GM12878 (cell line): ENCODE measurements at regions not wholly inside any gene's neighbourhood (a gene's known extent, or its start where the extent isn't known, plus 50 kb on each side); places are given as distances from the start of the nearest gene placed in this dataset.

Source experiments
- ATAC-seq: fragments of 200-7000 bp; cut with Tn5 transposase; 3 replicates; pipeline ENCODE4 v1.9.1; 2020; ENCODE audit warnings: mild to moderate bottlenecking, moderate library complexity
- BruUV-seq: library from RNA; stranded (reverse); fragments of 400-500 nt; replicated peaks from 2 replicates; lab custom pipeline; 2021; lab: Mats Ljungman, UMichigan
- CTCF ChIA-PET: fragments of 300-600 bp; sonication (Branson Sonifier 250); formaldehyde crosslinking; extraction: SDS; loops from one replicate; lab custom pipeline; 2021; ENCODE audit warnings: inconsistent platforms; lab: Yijun Ruan, JAX
- POLR2A ChIA-PET: fragments of 350-600 bp; formaldehyde crosslinking; extraction: SDS; loops from one replicate; lab custom pipeline; 2021; ENCODE audit warnings: inconsistent platforms; lab: Charles Lee
- RAD21 ChIA-PET: fragments of 300-600 bp; sonication (Branson Sonifier 250); formaldehyde crosslinking; loops from one replicate; lab custom pipeline; 2023; ENCODE audit warnings: antibody characterized with exemption; ENCODE audit not compliant: unreplicated experiment; lab: Charles Lee
- SMC1A ChIA-PET: fragments of 300-600 bp; sonication (Branson Sonifier 250); formaldehyde crosslinking; loops from one replicate; lab custom pipeline; 2023; ENCODE audit not compliant: unreplicated experiment, uncharacterized antibody; lab: Charles Lee
- DNase-seq: peaks from one replicate; pipeline ENCODE4 v3.0.0-alpha.2; 2011; ENCODE audit warnings: low read depth, low spot score
- FAIRE-seq: peaks from 3 replicates; lab custom pipeline; 2011; peaks lifted over from hg19 to GRCh38; lab: Jason Lieb, UNC
- H2AFZ ChIP-seq: 2 replicates; pipeline ENCODE4 v1.6.0; 2011; ENCODE audit warnings: low read depth, low read length, control low read depth; ENCODE audit not compliant: control insufficient read depth
- H3K27ac ChIP-seq: 2 replicates; pipeline ENCODE4 v1.5.1; 2011; ENCODE audit warnings: control low read depth; ENCODE audit not compliant: control insufficient read depth, insufficient read depth
- H3K27me3 ChIP-seq, 2 experiments: replicated peaks in 1 of 2; 2 replicates each; pipeline versions ENCODE4 v1.6.0 to v1.6.1; 2011; ENCODE audit warnings: low read length in 1 of 2; ENCODE audit not compliant: control insufficient read depth in 2 of 2, insufficient read depth in 2 of 2
- H3K36me3 ChIP-seq, 2 experiments: 2 replicates each; pipeline ENCODE4 v1.5.1; 2011; ENCODE audit warnings: low read length in 1 of 2; ENCODE audit not compliant: control insufficient read depth in 2 of 2, insufficient read depth in 2 of 2
- H3K4me1 ChIP-seq: 2 replicates; pipeline ENCODE4 v1.6.1; 2011; ENCODE audit warnings: mild to moderate bottlenecking, low read length, moderate library complexity, mixed read lengths; ENCODE audit not compliant: control insufficient read depth, insufficient read depth
- H3K4me2 ChIP-seq: 2 replicates; pipeline ENCODE4 v1.6.0; 2011; ENCODE audit warnings: control low read depth; ENCODE audit not compliant: control insufficient read depth, insufficient read depth
- H3K4me3 ChIP-seq: fragments of 200-600 bp; sonication (generic); 2 replicates; pipeline ENCODE4 v1.5.1; 2016
- H3K79me2 ChIP-seq: 2 replicates; pipeline ENCODE4 v1.6.0; 2011; ENCODE audit warnings: low read length; ENCODE audit not compliant: control insufficient read depth, insufficient read depth
- H3K9ac ChIP-seq: 2 replicates; pipeline ENCODE4 v1.8.0; 2011; ENCODE audit warnings: low read length, control low read depth, mixed read lengths; ENCODE audit not compliant: control insufficient read depth, insufficient read depth
- H3K9me3 ChIP-seq: replicated peaks from 3 replicates; pipeline ENCODE4 v1.5.1; 2011; ENCODE audit warnings: mild to moderate bottlenecking, low read length; ENCODE audit not compliant: control insufficient read depth, insufficient read depth
- H4K20me1 ChIP-seq: 2 replicates; pipeline ENCODE4 v1.6.0; 2011; ENCODE audit not compliant: control insufficient read depth, insufficient read depth
- EED ChIP-seq: sonication (generic); IDR thresholded peaks from 2 replicates; pipeline ENCODE4 v1.6.1; 2016; ENCODE audit warnings: antibody characterized with exemption, low read depth
- EGR1 ChIP-seq, 2 experiments: IDR thresholded peaks; 1 replicate in 1 of 2; 2 replicates in 1 of 2; pipeline ENCODE4 v1.6.1; 2011 to 2012; ENCODE audit warnings: low read depth in 2 of 2, low read length in 2 of 2, borderline replicate concordance in 1 of 2, mild to moderate bottlenecking in 1 of 2, moderate library complexity in 1 of 2
- LARP7 ChIP-seq: fragments of 450-650 bp; IDR thresholded peaks from 2 replicates; pipeline ENCODE4 v1.6.1; 2017; ENCODE audit warnings: mild to moderate bottlenecking
- NR2F1 ChIP-seq: fragments of 450-650 bp; conservative IDR thresholded peaks from 2 replicates; pipeline ENCODE4 v1.6.1; 2017; ENCODE audit warnings: mild to moderate bottlenecking
- TCF12 ChIP-seq: IDR thresholded peaks from 2 replicates; pipeline ENCODE4 v1.6.1; 2011; ENCODE audit warnings: low read depth, mild to moderate bottlenecking, low read length
- ZNF24 ChIP-seq: fragments of 450-650 bp; IDR thresholded peaks from 2 replicates; pipeline ENCODE4 v1.6.1; 2017; ENCODE audit warnings: antibody characterized with exemption, mild to moderate bottlenecking
- WGBS: methylation state at CpG from one replicate; pipeline ENCODE4 v1.1.6; 2016; ENCODE audit warnings: low lambda C conversion rate; ENCODE audit not compliant: insufficient replicate concordance, insufficient coverage; ENCODE audit errors: missing lambda C conversion rate; 5-methylcytosine and 5-hydroxymethylcytosine counted together
- in situ Hi-C: fragments of 300-500 bp; cut with MboI; formaldehyde crosslinking; loops from 9 replicates; pipeline ENCODE4 v1.14.3; 2018; ENCODE audit warnings: mixed read lengths
- intact Hi-C: fragments of 100-400 bp; cut with micrococcal nuclease; formaldehyde crosslinking; loops from one replicate; pipeline ENCODE4 v1.14.2; 2022; ENCODE audit not compliant: unreplicated experiment
- TF ChIP-seq, protein P1 (sequence below): fragments of 450-650 bp; formaldehyde crosslinking; IDR thresholded peaks from 2 replicates; pipeline ENCODE4 v1.4.0; 2022; ENCODE audit warnings: mild to moderate bottlenecking, moderate library complexity
- TF ChIP-seq, protein P2 (sequence below): fragments of 150-350 bp; IDR thresholded peaks from 2 replicates; pipeline ENCODE4 v1.6.1; 2014; ENCODE audit warnings: mild to moderate bottlenecking, low read depth, low read length

DNA sequence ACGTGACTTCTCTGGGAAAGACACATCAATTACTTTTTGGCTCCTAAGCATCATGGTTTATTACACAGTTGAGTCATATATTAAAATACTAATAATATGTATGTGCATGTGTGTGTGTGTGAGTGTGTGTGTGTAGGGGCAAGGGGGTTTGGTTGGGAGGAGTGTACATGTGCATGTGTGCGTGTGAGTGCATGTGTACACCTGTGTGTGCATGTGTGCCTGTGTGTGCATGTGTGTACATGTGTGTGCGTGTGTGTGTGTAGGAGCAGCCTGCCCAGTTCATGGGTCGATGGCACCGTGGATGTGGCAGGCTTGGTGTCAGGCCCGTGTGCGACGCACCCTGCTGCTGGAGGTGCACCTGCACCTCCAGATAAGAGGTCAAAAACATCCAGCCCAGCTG is 99.0 kb upstream of the SNTG2 start:
- BruUV-seq = no TSS peak
- Histone ChIP-seq H2AFZ (no peak overlapping the region), H3K27ac (no peak overlapping the region), H3K9me3 (no peaks in the 10 kb centered on the region; the same call in 2 of the 3 replicates), H3K79me2 (no peaks in the 10 kb centered on the region), H3K4me2 (no peak overlapping the region), H3K27me3 (no peaks in the 10 kb centered on the region), H3K36me3 (no peaks in the 10 kb centered on the region), H3K9ac (no peak overlapping the region), H3K4me1 (no peaks in the 10 kb centered on the region), H3K4me3 (no peak overlapping the region), H4K20me1 (no peaks in the 10 kb centered on the region)
- DNase-seq (no peak), FAIRE-seq (no peak), ATAC-seq (no peak)
- CTCF ChIA-PET = no interaction called here
- TF ChIP-seq, protein P1, sequence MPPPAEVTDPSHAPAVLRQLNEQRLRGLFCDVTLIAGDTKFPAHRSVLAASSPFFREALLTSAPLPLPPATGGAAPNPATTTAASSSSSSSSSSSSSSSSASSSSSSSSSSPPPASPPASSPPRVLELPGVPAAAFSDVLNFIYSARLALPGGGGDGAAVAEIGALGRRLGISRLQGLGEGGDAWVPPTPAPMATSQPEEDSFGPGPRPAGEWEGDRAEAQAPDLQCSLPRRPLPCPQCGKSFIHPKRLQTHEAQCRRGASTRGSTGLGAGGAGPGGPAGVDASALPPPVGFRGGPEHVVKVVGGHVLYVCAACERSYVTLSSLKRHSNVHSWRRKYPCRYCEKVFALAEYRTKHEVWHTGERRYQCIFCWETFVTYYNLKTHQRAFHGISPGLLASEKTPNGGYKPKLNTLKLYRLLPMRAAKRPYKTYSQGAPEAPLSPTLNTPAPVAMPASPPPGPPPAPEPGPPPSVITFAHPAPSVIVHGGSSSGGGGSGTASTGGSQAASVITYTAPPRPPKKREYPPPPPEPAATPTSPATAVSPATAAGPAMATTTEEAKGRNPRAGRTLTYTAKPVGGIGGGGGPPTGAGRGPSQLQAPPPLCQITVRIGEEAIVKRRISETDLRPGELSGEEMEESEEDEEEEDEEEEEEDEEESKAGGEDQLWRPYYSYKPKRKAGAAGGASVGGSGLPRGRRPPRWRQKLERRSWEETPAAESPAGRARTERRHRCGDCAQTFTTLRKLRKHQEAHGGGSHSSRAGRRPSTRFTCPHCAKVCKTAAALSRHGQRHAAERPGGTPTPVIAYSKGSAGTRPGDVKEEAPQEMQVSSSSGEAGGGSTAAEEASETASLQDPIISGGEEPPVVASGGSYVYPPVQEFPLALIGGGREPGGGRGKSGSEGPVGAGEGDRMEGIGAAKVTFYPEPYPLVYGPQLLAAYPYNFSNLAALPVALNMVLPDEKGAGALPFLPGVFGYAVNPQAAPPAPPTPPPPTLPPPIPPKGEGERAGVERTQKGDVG = no peak
- TF ChIP-seq EED (no peak), EGR1 (IDR thresholded peaks at IDR 0.05; ENCODE audit: borderline replicate concordance in 1 of 2, low read depth in 2 of 2, low read length in 2 of 2) (no peak), ZNF24 (no peak), LARP7 (no peak), NR2F1 (no peak), TCF12 (no peak)
- TF ChIP-seq, protein P2, sequence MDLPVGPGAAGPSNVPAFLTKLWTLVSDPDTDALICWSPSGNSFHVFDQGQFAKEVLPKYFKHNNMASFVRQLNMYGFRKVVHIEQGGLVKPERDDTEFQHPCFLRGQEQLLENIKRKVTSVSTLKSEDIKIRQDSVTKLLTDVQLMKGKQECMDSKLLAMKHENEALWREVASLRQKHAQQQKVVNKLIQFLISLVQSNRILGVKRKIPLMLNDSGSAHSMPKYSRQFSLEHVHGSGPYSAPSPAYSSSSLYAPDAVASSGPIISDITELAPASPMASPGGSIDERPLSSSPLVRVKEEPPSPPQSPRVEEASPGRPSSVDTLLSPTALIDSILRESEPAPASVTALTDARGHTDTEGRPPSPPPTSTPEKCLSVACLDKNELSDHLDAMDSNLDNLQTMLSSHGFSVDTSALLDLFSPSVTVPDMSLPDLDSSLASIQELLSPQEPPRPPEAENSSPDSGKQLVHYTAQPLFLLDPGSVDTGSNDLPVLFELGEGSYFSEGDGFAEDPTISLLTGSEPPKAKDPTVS = no peak
- 70% methylated on average over 8 of the region's 8 CpGs for WGBS
- in situ Hi-C loops = loop anchor here (10.0 kb wide), 1 partner anchor 693 kb away; no protein-coding TSS in a partner anchor
- POLR2A ChIA-PET = no interaction called here
- RAD21 ChIA-PET = no interaction called here
- SMC1A ChIA-PET = no interaction called here
- intact Hi-C loops = loop anchor here (5.0 kb wide), 2 partner anchors 139 to 696 kb away; no protein-coding TSS in a partner anchor
